ENCODE measurements at regions not wholly inside any gene's neighbourhood (a gene's known extent, or its start where the extent isn't known, plus 50 kb on each side); places are given as distances from the start of the nearest gene placed in this dataset.

GRCh38 chr19:29380581-29380980 is 145.2 kb upstream of the VSTM2B start:
- CTCF ChIA-PET = no interaction called here
- POLR2A ChIA-PET = no interaction called here
- DNase-seq (ENCODE audit: low read depth, low spot score) = no peak

GRCh38 chr19:29381353-29382203 is 144.2 kb upstream of the VSTM2B start:
- Histone ChIP-seq H3K4me3 (ENCODE audit: low read depth, low read length) (no peak overlapping the region), H3K27ac (ENCODE audit: low read depth, low read length) (no peak overlapping the region), H3K27me3 (ENCODE audit: control insufficient read depth, insufficient read depth, low read length) (no peaks in the 10 kb centered on the region), H3K9me3 (ENCODE audit: control insufficient read depth, insufficient read depth, low read length) (peaks cover 68% of the 10 kb centered on the region)
- ChIA-PET POLR2A (no interaction called here), CTCF (no interaction called here)
- DNase-seq (ENCODE audit: low read depth, low spot score) = no peak
- TF ChIP-seq CTCF (IDR thresholded peaks at IDR 0.05; ENCODE audit: low read depth, low read length) = no peak

More at GRCh38 chr19:29380581-29380980, 145.2 kb upstream of the VSTM2B start:
- H3K27me3 ChIP-seq (ENCODE audit: control insufficient read depth, insufficient read depth, low read length) = no peaks in the 10 kb centered on the region
- TF ChIP-seq CTCF (IDR thresholded peaks at IDR 0.05; ENCODE audit: low read depth, low read length) = no peak
- no peak overlapping the region for H3K4me3 ChIP-seq (ENCODE audit: low read depth, low read length)
- H3K9me3 ChIP-seq (ENCODE audit: control insufficient read depth, insufficient read depth, low read length) = peaks cover 74% of the 10 kb centered on the region
- no peak overlapping the region for H3K27ac ChIP-seq (ENCODE audit: low read depth, low read length)

- Histone ChIP-seq H3K9me3 (ENCODE audit: control insufficient read depth, insufficient read depth, low read length) (peaks cover 77% of the 10 kb centered on the region), H3K4me3 (ENCODE audit: low read depth, low read length) (no peak overlapping the region), H3K27me3 (ENCODE audit: control insufficient read depth, insufficient read depth, low read length) (no peaks in the 10 kb centered on the region), H3K27ac (ENCODE audit: low read depth, low read length) (no peak overlapping the region)
- POLR2A ChIA-PET = no interaction called here
- DNase-seq (ENCODE audit: low read depth, low spot score) = no peak
- TF ChIP-seq CTCF (IDR thresholded peaks at IDR 0.05; ENCODE audit: low read depth, low read length) = no peak
- CTCF ChIA-PET = no interaction called here
Observed at GRCh38 chr19:29383696-29384095, 142.1 kb upstream of the VSTM2B start.

GRCh38 chr19:29384656-29385055 is 141.1 kb upstream of the VSTM2B start:
- H3K9me3 ChIP-seq (ENCODE audit: control insufficient read depth, insufficient read depth, low read length) = peaks cover 78% of the 10 kb centered on the region
- no peak overlapping the region for H3K27ac ChIP-seq (ENCODE audit: low read depth, low read length)
- no peak for TF ChIP-seq CTCF (IDR thresholded peaks at IDR 0.05; ENCODE audit: low read depth, low read length)
- no peak for DNase-seq (ENCODE audit: low read depth, low spot score)
- no peak overlapping the region for H3K4me3 ChIP-seq (ENCODE audit: low read depth, low read length)
- CTCF ChIA-PET = no interaction called here
- POLR2A ChIA-PET = no interaction called here
- no peaks in the 10 kb centered on the region for H3K27me3 ChIP-seq (ENCODE audit: control insufficient read depth, insufficient read depth, low read length)

GRCh38 chr19:29385191-29385795 is 140.5 kb upstream of the VSTM2B start:
- CTCF ChIA-PET = no interaction called here
- no peaks in the 10 kb centered on the region for H3K27me3 ChIP-seq (ENCODE audit: control insufficient read depth, insufficient read depth, low read length)
- H3K9me3 ChIP-seq (ENCODE audit: control insufficient read depth, insufficient read depth, low read length) = peaks cover 71% of the 10 kb centered on the region
- POLR2A ChIA-PET = no interaction called here
- no peak overlapping the region for H3K27ac ChIP-seq (ENCODE audit: low read depth, low read length)
- H3K4me3 ChIP-seq (ENCODE audit: low read depth, low read length) = no peak overlapping the region
- no peak for DNase-seq (ENCODE audit: low read depth, low spot score)
- no peak for TF ChIP-seq CTCF (IDR thresholded peaks at IDR 0.05; ENCODE audit: low read depth, low read length)
